ENCODE measurements at regions not wholly inside any gene's neighbourhood (a gene's known extent, or its start where the extent isn't known, plus 50 kb on each side); places are given as distances from the start of the nearest gene placed in this dataset.

DNA sequence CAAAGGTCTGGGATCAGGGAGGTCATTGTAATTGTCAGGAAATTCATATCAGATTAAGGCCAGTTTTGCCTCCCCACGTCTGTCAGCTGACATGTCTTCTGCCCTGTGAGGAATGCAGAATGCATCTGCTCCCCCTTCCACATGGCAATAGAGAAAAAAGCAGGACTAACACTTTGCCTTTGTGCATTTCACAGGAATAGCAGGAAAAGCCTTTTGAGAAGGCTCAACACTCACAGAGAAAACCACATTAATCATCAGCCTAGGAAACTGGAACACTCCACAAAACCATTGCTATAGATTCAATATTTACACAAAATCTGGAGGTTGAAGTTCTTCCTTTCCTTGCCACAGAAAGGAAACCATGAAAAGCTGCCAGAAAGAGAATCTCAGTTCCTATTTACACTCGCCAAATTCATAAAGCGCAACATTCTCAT lies 165.2 kb upstream of the HES1 start:
- no peak for DNase-seq

DNA sequence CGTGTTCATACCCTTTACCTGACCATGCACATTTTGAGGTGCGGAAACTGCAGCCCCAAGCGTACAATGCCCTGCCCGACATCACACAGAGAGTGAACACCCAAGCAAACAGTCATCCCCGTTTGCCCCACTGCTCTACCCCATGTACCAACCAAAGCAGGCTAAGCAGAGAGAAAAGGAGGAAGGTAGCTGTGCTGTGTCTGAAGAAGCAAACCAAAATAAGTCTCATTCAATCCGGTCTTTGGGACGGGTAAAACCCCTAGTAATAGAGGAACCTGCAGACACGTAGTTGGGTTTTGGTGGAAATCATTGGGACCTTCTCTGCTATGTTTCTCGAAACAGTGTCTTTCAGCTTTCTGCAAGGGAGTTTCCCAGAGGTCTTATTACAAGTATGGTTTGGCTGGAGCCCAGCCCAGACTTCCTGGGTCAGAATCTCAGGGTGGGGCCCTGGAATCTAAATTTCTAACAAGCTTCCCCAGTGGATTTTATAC lies 164.6 kb upstream of the HES1 start:
- no peak for DNase-seq

DNA sequence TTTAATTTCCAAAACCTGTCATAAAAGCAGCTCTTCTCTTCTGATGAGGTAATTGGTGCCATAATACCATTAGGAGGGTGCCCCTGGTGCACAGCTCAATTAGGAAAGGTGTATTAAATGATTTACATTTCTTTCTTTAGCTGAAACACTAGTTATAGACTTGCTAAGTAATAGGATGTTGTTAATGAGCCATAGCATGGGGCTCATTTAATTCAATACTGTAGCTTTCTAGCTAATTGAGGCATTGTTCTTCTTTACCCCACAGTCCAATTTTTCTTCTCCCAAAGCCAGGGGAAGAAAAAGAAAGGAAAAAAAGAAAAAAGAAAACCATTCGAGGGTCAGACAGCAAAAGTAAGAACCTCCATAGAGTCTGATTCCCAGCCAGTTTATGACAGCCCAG lies 164.0 kb upstream of the HES1 start:
- no peak for DNase-seq

DNA sequence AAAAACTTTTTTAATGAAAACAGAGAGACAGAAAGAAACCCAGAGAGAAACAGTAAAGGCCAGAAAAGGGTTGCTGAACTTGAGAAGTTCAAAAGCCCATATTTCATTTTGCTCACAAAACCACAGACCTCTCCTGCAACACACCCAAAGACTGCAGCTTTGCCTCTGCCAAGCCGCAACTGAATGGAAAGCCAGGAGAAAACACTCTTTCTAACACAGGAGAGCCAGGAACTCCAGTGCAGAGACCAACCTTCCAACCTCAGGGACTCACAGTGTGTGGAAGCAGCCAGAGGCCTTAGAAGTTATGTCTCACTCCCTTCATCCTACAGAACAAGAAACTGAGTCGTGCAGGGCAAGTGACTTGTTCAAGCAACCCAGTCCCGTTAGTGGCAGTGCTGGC lies 163.1 kb upstream of the HES1 start:
- peak; percentile 77 for DNase-seq

DNA sequence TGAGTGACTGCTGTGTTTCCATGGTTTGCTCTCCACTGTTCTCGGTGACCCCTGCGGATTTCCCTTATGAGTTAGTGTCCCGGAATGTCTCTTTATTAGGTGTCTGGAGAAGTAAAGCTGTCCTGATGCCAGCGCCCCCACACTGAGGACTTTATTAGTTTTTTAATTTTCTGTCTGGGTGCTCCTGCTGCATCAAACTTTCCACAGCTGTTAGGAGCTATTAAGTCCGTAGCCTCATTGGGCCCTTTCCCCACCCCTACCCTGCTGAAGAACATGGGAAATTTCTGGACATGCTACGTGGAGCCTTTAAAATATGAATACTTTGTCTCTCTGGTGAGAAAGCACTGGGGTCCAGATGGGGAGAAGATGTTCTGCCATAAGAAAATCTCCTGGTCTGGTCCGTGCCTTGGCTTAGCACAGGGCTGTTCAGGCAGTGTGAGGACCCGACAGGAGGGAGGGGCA lies 161.7 kb upstream of the HES1 start:
- no peak for DNase-seq

DNA sequence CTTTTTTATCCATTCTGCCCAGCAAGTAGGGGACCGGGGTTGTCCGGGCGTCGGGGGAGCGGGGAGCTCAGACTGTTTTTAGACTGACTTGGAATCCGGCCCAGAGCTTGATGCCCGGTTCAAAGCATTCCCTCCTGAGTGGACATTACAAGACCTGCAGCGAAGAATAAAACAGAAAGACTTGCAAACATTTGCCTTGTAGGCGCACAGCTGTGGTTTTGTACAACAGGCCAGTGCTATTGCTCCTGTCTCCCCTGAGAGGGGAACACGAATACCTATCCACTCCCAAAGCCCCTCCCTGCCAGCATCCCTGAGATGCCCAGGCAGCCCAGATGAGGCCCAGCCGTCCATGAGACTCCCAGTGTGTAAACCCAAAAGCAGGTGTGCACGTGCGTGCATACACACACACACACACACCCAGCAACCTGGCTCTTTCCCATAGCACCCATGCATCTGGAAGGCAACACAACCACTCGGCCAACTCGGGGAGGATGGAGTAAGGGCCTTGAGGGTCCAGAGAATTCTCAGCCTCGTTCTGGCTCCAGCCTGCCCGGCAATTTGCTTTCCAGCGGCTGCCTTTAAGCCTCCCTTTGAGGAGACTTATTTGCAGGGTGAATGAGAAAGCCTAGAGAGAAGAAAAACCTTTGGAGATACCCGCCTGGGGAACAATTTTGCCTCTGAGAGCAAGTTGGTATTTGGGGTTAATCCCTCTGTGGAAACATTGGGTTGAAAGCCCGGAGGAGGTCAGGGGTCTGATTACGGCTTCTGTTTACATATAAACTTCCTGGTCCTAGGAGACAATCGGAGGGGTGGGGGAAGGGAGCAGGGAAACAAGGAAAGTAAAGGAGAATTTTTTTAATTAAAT lies 161.0 kb upstream of the HES1 start:
- DNase-seq: no peak

DNA sequence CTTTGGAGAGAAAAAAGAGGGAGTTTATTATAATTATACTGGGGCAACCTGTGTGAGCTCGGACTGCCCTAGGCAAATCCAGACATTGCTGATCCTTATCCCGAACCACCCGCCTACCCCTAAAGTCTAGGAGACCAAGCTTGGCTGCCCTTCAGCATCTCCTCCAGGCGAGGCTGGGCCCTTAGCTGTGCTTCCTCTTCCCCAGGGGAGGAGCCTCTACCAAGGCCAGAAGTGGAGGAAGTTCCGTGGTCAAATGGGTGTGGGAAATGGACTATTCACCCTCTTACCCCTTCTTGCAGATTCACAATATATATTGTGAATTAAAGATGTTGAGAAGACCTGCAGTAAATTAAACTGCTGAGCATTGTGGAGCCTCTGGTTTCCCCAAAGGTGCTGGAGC lies 158.3 kb upstream of the HES1 start:
- DNase-seq: no peak

DNA sequence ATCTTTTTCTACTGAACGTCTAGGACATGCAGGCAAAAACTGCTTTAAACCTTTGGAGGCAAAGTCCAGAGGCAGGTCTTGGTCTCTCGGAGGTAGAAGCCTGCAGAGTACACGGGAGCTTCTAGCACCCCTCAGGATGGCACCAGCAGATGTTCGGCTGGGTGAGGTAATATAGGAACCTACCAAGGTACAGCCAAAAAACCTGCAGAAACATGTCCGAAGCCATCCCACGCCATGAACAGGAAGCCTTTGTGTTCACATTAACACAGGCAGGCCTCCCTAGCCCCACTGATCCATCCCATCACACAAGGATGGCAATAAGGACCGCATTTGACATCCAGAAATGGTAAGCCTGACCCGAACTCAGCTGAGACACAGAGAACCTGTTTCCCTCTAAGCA lies 157.9 kb upstream of the HES1 start:
- no peak for DNase-seq

DNA sequence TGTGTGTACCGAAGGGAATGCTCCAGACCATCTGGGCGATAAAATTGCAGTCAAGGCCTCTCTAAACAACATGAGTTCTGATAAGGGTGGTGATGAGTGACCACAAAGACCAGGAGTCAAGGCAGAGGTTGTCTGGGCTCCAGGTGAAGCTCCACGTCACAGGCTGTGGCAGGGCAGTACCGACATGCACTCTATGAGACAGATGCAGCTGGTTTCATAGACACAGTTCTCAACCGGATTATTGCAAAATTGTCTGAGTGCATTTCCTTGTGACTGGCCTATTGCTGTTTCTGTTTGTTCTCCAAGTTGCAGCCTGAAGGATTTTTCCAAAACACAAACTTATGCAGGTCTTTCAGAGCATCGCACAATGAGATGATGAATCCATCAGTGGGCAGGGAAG lies 157.5 kb upstream of the HES1 start:
- no peak for DNase-seq

DNA sequence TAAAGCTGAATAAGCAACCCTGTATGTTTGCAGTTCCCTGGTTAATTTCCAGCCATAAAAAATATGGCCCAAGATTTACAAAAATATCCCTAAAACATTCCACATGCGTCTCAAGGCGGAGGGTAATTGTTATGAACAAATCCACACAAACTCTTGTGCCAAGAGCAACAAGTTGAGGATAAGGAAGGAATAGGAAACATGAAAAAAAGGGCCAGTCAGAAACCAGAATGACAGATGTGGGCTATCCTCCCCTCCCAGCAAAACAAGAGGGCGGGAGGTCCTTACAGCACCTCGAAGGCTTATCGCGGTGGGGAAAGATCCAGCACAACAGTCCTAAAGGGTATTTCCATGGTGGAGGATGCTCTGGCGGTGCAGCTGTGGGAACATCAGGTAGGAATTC lies 155.6 kb upstream of the HES1 start:
- peak; percentile 47 for DNase-seq

DNA sequence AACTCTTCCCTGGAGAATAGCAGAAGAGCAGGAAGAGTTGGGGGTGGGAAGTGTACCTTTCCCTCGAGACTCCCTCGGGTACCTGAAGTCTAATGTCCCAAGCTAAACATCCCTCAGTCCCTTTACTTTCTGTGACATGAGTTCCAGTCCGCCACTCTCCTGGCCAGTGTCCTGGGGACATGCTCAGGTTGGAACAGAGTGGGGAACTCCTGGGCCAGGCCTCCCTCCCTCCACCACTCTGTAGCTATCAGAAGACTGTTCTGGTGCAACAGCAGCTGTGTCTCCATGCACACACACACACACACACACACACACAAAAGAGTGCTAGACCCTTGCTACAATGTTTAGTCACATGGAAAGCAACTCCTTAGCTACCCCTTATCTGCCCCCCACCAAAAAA lies 155.0 kb upstream of the HES1 start:
- no peak for DNase-seq

DNA sequence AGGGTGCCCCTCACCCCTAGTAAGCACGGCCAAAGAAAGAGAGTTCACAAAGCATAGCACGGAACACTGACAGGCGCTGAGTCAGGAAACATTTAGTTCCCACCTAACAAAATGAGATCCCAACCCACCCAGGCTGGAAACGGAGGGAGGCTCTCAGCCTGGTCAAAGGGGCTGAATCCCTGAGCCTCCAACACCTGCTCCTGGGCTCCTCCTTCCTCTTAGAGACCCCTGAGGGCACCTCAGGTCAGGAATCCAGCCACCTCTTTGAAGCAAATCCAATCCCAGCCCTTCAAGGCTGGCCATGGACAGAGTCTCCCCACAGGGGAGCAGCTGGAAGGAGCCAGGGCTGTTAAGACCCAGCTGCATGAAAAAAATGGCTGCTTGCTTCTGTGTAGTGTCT lies 154.4 kb upstream of the HES1 start:
- no peak for DNase-seq

DNA sequence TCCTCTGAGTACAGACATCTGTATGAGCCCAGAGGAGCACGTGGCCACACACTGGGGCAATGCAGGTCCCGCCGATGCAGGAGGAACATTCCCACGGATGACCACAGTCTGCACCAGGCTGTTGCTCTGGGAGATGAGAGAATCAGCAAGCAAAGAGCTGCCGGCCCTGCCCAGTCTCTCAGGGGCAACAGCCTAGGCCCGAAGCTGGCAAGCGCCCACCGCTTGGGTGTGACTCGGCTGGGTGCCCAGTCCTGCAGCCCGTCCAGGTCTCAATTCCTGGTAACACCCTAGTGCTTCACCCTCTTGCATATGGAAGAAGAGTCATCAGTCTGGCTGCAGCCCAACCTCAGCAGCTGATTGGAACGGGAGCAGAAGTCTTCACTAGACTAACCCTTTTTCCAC lies 153.7 kb upstream of the HES1 start:
- peak; percentile 89 for DNase-seq

DNA sequence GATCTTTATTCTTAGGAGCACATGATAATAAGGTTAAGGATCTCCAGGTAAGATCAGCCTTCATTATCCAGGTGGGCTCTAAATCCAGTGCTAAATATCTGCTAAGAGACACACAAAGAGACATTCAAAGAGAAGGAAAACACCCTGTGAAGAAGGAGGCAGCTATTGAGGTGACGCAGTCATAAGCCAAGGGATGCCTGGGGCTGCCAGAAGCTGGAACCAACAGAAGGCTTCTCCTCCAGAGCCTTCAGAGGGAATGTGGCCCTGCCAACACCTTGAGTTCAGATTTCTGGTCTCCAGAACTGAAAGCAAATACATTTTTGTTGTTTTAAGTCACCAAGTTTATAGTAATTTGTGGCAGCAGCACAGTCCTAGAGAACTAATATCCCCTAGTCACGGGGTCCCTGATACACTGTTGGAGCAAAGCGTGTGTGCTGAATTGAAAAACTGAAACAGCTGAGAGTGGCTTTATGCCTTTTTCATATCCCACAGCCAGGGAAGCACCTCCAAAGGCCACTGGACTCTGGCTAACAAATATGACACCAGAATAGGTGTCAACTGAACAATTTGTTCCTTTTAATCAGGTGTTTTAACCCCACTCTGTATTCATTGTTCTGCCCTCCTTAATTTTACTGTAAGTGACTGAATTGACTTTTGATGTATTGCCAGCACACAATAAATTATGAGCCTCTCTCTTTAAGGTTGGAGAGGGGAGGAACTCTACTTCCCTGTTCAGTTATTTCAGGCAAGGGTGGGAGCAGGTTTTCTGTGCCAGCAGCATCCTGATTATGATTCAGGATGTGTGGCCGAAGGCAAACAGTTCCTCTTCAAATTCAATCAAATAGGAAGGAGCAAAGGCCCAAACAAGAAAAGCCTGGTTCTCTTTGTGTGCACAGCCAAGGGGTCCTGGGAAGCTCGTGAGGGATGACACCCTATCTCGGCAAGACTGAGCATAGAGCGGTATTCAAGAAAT lies 151.8 kb upstream of the HES1 start:
- DNase-seq: no peak

DNA sequence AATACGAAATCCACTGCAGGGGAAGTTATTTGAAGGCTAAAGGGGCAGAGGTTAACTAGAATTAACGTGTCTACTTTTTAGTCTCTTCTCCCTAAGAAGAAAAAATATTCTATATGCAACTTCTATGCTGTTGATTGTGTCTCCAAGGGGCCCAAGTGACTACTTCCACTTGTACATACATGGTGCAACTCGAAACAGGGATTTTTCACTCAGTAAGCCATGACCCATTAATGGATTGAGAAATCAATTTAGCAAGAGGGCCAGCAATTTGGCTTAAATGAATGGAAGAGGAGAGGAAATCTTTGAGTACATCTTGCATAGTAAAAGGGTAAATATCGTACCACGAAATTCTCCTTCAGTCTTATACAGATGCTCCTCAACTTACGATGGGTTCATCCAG lies 151.1 kb upstream of the HES1 start:
- DNase-seq: no peak

DNA sequence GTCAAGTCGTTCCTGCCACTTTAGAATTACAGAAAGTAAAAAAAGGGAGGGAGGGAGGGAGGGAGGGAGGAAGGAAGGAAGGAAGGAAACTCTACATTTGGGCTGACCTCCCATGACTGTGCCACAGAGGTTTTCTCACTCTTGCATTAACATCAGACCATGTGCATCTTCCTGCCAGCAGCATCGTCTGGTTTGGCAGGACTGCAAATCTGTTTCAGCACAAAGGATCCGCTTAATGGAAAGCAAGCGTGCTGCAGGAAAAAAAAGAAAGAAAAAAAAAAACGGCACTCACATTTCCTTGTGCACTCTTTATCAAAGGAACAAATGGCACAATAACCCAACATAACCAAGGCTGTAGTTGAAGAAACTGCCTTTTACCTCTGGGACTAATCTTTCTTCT lies 148.8 kb upstream of the HES1 start:
- DNase-seq: peak; percentile 68

DNA sequence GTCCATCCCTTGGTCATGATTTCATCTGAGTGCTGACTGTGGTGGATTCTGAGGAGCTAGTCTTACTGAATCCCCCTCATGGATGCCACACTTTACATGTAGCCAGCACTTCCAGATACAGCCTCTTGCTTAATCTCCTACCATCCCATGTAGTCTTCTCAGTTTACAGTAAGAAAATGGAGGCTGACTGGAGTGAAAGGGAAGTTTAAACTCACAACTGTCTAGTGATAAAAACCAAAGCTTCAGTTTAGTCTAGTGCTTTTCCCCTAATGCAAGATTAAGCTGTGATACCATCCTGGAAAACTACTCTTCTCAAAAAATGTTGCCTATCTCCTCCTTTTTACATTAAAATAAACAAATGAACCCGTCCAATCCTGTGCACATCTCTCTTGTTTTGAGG lies 146.8 kb upstream of the HES1 start:
- DNase-seq: no peak

DNA sequence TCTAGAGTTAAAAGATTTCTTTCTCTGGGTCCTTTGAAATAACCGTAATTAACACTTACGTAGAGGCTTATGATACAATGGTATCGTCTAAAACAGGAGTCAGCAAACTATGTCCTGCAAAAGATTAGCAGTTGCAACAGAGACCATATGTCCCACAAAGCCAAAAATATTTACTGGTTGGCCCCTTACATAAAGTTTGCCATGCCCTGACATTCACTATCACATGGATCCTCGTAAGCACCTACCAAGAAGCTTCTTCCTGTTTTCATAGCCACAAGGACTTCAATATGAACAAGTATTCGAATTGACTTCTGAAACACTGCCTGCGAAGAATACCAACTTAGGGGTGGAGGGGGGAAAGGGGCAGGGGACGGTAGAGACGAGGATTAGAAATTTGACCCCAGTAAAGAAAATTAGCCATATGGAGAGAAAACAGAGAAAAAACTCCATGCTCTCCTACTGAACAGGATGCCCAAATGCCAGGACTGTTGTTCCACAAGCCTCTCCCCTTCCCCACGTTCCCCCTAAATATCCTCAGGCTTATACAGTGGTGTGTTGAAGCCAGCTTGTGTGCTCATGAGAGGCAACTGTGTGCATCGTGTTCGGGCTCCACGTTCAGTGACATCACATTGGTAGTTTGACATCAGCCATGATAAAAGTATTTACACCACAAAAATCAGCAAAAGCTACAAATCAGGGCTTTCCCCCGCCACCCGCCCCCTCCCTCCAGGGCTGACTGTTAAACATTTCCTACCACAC lies 144.1 kb upstream of the HES1 start:
- DNase-seq: no peak

DNA sequence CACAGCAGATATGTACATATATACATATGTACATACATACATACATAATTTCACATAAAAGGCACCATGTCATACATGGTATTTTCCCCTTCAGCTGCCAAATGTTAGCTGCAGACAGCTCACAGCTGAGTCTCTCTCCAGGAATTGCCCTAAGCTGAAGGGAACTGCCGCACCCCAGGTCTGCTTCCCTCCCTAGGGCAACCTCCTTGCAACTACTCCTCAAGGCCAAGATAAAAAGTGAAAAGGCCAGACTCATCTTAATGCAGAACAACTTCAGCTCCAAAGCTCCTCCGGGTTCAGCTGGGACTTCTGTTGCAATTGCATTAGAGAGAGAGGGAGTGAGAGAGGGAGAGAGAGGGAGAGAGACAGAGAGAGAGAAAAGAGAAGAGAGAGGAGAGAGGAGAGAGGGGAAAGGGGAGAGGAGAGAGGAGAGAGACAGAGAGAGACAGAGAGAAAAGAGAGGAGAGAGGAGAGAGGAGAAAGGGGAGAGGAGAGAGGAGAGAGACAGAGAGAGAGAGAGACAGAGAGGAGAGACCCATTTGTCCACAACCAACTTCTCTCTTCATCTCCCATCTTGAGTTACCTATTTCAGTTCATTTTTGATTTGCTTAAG lies 143.4 kb upstream of the HES1 start:
- no peak for DNase-seq

DNA sequence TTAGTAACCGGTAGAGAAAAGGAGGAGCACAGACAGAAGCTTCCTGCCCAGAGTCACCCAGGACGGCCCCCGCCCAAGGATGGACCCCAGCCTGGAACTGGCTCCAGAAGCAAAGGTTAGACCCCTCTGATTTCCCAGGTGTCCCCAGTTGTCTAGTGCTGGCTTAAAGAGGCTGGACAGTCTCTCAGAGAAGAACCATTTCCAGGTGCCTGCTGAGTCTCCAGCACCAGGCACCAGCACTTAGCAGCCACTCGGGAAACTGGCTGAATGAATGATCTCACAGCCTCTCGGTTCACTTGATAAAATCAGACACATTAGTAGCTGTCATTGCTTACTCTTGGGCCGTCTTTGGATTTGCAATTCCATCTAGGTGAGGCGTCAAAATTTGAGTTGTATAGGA lies 139.7 kb upstream of the HES1 start:
- DNase-seq: no peak

DNA sequence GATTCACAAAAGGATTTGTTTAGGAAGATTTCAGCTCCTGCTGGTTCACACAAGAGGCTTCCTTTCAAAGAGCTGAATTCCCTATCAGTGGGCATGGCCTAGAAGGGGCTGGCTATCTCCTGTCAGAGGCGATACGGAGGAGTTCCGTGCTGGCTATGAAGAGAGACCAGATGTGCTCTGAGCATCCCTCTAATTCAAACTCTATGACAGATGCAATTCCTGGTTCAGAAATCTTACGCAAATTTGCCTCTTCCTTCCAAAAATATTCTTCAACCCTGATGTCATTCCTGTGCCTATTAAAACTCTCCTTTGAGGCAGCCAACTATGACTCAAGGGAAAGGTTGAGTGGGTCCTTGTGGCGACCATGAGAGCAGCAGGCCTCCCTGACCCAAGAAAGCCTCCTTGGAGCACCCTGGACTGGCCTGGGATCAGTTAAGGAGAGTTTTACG lies 139.3 kb upstream of the HES1 start:
- DNase-seq: no peak
